GM12874 (cell line): ENCODE measurements at regions not wholly inside any gene's neighbourhood (a gene's known extent, or its start where the extent isn't known, plus 50 kb on each side); places are given as distances from the start of the nearest gene placed in this dataset.

Experiments used
- TF ChIP-seq, protein P1 (sequence below): IDR thresholded peaks from 2 replicates; pipeline ENCODE4 v1.5.1; 2011; ENCODE audit warnings: low read depth, mild to moderate bottlenecking, control low read depth, low read length, moderate library complexity; ENCODE audit not compliant: insufficient read depth

DNA sequence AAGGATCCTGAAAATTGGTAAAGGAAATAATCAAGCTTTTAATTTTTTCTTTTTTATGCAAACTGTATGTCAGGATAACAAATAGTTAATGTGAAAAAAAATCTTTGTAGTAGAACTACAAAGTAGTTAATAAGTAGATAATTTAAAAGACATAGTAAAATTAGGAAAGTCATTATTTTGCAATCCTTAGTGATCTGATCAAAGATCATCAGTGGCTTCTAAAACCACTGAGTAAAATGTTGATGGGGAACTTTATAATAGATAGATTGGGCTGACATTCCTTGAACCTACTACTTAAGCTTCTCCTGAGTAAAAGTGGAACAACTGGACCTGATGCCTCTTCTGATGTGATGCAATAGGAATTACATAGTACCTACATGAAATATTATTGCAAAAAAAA, 119.0 kb upstream of the TMTC2 start:
- TF ChIP-seq, protein P1, sequence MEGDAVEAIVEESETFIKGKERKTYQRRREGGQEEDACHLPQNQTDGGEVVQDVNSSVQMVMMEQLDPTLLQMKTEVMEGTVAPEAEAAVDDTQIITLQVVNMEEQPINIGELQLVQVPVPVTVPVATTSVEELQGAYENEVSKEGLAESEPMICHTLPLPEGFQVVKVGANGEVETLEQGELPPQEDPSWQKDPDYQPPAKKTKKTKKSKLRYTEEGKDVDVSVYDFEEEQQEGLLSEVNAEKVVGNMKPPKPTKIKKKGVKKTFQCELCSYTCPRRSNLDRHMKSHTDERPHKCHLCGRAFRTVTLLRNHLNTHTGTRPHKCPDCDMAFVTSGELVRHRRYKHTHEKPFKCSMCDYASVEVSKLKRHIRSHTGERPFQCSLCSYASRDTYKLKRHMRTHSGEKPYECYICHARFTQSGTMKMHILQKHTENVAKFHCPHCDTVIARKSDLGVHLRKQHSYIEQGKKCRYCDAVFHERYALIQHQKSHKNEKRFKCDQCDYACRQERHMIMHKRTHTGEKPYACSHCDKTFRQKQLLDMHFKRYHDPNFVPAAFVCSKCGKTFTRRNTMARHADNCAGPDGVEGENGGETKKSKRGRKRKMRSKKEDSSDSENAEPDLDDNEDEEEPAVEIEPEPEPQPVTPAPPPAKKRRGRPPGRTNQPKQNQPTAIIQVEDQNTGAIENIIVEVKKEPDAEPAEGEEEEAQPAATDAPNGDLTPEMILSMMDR, result no peak

DNA sequence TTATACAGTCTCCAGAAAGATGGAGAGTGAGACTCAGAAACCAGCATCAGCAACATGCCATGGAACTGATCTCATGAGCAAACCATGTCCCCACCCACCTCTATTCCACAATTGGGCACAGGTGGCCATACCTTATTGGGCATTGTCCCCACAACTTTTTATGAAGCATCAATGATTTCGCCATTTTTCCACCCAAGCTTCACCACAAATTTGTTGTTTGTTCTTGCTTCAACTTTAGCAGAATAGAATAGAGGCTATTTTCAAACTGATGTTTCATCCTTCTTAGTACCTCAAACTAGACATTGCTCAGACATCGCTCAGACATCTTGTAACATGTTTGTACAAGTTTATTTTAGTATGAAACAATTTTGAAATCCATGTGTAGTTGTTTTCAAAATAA, 112.5 kb upstream of the TMTC2 start:
- TF ChIP-seq, protein P1, result no peak

DNA sequence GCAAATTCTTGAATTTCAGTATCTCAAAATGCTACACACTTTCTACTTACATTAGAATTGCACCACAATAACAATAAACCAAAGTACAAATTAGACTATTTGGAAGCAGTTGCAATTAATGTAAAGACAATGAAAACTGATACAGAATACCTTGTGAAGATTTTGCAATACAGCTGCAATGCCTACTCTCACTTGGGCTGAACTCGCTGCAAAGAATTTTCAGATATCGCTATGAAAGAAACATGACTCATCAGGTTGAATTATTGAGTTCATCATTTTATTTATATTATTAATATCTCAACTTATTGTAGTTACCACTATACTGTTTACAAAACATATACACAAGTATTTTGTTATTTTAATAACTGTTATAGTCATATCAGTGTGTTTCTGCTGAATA, 108.0 kb upstream of the TMTC2 start:
- TF ChIP-seq, protein P1, result no peak

DNA sequence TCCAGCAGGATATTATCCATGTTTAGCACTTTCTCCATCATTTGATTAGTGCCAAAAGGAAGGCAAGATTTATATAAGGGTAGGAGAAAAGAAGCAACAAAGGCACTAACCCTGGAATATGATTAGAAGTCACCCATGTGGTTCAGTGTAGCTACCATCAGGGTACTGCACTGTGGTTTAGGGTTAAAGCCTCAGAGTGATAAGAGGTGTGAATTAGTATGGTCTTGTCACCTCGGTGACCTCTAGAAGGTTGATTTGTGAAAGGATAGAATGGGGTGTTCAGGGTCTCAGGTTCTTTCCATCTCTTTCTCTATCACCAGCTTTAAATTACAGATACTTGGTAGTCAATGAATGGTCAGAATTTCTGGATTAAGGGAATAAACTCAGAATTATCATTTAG, 103.0 kb upstream of the TMTC2 start:
- TF ChIP-seq, protein P1, result no peak

DNA sequence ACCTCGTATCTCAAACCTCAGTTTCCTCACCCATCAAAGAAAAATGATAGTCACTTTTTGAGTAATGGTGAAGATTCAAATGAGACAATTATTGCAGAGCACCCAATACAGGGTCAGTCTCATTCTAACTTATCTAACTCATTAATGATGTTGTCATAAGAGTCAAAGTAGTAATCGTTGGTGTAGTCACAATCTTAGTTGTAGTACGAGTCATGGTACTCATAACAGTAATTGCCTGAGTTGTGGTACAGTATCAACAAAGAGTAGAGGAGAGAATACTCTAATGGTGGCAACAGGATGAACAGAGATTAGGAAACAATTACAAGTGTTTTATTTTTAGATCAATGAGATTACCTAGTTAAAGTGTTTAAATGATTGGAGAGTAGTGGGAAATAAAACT, 93.6 kb upstream of the TMTC2 start:
- TF ChIP-seq, protein P1, result no peak

DNA sequence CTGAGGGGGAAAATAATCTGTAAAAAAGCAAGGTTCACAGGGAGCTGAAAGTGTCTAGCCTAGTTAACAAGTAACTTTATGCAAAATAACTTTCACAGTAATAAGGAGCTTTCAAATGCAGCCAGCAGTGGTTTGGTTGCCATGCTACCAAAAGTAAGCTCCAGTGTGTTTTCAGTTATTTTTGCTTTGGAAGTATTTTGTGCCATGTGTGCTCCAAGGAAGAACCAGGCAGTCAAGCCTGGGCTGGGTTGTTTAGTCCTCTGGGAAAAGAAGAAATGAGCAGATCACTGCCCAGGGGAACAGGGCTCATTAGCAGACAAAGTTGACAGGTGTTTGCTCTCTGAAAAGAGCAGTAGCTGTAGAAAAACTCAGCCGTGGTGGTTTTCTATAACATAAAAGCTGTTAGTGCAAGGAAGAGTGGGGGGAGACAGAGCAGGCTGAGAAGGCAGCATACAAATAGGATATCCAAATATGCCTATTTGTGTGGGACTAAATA, 92.8 kb upstream of the TMTC2 start:
- TF ChIP-seq, protein P1, result no peak

DNA sequence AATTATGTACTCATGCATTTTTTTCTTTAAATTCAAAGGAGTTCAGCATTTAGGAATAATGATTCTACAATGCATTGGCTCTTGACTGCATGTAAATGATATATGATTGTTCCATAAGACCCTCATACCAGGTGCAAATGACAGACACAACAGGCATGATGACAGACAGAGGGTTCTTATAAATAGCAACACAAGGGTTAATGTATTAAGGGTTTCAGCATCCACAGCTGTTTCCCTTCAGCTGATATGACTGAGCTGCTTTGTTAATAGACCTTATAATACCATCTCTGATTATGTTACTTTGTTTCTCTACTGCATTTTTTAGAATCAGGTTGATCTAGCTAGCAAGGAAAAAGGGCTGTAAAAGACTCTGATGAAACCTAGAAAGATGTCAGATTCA, 90.8 kb upstream of the TMTC2 start:
- TF ChIP-seq, protein P1, result no peak

DNA sequence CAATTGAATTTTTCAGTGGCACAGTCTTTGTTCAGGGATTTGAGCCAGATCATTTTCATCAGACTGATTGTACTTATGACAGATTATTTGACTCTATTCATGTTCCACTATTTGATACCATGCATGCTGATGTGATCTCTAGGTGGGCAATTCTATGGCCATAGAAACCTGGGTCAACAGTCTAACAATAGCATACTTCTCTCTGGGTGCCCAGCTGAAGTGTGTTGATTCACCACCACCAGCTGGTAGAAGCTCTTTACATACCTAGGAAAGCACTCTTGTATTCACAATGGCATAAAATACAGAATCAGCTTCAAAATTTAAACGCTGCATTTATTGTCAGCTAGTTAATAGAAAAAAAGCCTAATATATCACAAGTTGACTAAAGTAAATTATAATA, 90.2 kb upstream of the TMTC2 start:
- TF ChIP-seq, protein P1, result no peak
